NCI-H460 (cell line): ENCODE measurements at regions not wholly inside any gene's neighbourhood (a gene's known extent, or its start where the extent isn't known, plus 50 kb on each side); places are given as distances from the start of the nearest gene placed in this dataset.

Experiments
- DNase-seq: peaks from one replicate; pipeline ENCODE4 v3.0.0-alpha.2; 2016; ENCODE audit warnings: low read depth; ENCODE audit errors: extremely low read depth

GRCh38 chr9:82149501-82149946, 161.0 kb downstream of the SPATA31D1 start:
- DNase-seq, result no peak

DNA sequence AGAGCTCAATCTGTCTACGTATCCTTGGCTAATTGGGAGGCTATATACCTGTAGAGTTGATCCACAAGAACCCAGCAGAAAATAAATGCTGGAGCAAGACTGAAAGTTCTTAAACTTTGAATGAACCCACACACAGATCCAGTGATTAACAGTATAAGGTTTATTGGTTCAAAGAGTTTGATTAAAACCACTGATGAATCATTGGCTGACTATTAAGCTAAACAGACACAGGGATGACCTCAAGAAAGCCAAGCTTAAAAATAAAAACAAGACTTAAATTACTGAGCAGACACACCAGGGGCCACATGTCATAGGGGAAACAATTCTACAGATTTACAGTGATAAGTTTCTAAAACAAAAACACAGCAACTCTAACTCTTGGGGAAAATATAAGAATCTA, 163.6 kb downstream of the SPATA31D1 start:
- no peak for DNase-seq

- no peak for DNase-seq
These were observed 164.5 kb downstream of the SPATA31D1 start for GRCh38 chr9:82153032-82153431.

DNA sequence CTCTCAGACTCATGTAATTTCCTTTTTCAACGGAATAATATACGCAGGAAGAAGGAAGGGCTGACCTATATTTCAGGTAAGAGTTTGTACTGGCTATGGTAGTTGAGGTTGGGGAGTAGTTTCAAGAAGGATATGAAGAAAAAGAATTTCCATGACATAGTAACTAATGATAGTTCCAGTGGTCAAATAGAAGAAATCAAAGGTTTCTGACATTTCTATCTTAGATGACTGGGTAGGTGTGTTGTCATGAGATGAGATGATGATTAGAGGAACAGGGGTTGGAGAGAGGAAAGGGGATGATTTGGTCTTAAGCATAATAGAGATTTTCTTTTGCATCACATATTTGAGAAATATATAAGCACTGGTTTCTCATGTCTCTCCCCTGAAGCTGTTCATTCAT, 166.0 kb downstream of the SPATA31D1 start:
- no peak for DNase-seq

GRCh38 chr9:82161876-82162275, 173.3 kb downstream of the SPATA31D1 start:
- no peak for DNase-seq

DNA sequence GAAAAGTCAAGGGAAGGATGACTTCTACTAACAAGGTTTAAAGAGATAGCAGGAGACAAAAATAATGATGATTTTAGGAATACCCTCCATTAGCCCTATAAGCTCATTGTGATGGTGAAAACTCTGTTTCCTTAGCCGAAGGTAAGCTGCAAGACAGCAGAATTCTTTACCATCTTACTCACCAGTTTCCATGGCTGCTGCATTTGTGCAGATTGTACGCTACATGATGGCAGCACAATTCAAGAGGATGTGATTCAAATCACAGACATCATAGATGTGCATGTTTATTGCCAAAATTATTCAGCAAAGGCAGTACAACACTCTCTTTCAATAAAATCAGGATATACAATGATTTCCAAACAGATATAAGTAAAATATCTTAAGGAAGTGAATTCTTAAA, 175.6 kb downstream of the SPATA31D1 start:
- no peak for DNase-seq

GRCh38 chr9:82167296-82167695, 178.7 kb downstream of the SPATA31D1 start:
- no peak for DNase-seq

DNA sequence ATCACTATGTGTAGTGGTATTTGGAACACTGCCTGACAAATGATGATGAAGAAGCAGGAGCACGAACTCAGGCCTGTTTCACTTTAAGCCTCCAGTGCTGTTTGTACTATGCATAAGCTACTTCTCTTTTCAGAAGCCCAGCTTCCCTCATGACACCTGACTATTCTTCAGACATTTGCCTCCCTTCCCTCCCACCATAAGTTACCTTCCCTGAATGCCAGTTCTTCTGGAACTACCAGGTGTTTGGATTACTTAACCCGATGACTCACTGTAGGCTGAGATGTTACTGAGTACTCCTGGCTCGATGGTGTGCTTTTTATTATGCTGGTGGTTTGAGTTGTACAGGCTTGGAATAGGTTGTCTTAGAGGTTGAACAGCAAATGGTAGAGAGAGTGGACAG, 180.0 kb downstream of the SPATA31D1 start:
- DNase-seq, result no peak

DNA sequence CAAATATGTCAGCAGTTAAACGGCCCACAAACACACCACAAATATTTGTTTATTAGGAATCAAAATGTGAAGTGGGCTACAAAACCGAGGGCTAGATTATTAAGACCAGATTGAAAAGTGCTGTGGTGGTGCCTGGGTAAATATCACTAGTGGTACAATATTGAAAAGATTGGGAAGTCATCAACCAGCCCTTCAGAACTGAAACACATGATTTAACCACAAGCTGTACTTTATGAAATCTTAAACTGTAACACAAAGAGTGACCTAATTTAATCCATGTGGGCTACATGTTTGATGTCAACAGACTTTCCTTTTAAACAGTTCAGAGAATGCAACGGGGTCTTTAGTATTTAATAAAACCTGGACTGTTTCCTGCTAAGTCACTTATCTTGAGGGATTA, 182.3 kb downstream of the SPATA31D1 start:
- DNase-seq, result no peak

DNA sequence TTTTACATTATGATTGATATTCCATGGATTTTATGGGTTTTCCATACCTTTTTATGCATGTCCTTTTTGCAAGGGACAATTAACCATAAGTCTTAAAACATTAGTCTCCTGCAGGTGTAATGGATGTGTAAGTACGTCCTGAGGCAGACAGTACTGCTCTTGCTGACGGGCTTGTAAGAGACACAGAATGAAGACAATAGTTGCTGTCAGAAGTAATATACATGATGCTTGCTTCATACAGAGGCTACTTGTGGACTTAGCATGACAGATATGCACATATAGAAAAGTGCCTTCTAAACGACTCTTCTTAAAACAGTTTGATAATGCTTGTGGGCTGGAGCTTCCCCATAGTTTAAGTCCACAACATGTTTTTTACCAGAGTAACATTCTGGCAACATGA, 182.7 kb downstream of the SPATA31D1 start:
- no peak for DNase-seq

DNA sequence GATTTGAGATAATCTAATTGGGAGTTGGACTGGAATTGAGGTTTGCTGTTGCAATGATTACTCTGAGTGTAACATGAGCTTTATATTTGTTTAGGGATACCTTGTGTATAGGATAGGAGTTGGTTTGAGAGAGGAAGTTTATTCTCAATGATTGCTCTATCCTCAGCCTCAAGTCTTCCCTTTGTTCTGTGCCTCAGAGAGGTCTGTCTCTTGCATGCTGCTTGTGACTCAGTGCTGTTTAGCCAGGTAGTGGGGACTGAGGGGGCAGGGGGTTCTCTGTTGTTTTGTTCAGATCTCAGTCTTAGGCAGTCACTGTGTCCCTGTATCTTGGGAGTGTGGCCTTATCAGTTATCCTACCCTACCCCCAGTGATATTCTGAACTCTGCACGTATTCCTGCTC, 192.1 kb downstream of the SPATA31D1 start:
- no peak for DNase-seq

DNA sequence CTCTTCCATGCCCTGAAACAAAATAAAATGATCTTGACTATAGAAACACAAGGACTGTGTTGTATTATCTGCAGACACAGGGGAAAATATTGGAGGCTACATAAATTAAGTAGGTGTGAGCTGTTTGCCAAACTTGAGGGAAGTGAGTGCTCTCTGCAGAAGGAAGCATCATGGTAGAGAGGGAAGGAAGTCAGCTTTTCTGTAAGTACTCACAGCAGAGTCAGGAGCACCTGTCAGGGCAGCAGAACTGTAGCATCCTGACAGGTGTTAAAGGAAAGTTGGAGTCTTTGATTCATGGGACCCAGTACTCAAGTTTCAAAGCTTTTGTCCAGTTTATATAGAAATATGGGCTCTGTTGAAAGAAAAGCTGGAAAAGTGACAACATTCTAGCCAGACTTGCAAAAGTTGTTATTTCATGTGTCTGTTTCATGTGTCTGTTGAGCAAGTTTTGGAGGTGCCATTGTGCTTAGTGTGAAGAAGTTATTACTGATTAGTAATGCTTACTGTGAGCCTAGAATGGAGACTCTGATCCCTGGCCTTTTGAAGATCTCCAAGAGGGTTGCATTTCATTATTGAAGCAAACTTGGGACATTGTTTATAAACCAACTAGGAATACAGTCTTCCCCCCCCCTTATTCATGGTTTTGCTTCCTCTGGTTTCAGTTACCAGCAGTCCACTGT, 194.7 kb downstream of the SPATA31D1 start:
- no peak for DNase-seq

DNA sequence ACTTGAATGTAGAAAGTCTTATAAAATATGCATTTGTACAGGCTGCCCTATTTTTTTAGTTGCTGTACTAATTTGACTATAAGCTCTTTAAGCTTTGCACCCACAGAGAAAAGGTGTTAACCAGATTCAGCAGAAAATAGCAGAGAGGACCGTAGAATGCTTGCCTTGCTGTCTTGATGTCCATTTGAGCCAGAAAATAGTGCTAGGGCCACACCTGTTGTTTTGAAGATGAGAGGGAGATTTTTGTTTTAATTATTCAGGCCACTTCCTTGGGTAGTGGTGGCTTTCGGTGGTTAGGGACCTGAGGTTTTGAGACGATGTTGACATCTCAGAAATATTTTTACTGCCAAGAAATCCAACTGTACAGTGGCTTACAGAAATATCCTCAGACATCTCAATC, 196.0 kb downstream of the SPATA31D1 start:
- DNase-seq, result no peak

DNA sequence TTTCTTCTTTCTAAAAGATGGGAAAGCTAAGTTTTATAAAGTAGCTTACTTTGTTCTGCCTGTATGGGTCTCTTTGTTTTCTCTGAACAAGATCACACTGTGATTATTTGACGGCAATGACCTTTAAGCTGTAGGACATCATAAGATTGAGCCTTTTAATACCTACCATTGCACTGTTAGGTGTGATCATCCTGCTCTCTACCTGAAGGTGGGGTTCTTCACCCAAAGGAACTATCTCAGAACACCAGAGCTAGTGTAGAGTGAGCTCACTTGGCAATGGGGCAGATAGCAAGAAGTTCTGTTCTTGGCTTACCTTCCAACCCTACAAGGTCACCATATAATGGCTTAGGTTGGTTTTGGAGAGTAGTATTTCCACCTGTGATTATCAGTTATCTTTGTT, 200.2 kb downstream of the SPATA31D1 start:
- DNase-seq, result no peak

DNA sequence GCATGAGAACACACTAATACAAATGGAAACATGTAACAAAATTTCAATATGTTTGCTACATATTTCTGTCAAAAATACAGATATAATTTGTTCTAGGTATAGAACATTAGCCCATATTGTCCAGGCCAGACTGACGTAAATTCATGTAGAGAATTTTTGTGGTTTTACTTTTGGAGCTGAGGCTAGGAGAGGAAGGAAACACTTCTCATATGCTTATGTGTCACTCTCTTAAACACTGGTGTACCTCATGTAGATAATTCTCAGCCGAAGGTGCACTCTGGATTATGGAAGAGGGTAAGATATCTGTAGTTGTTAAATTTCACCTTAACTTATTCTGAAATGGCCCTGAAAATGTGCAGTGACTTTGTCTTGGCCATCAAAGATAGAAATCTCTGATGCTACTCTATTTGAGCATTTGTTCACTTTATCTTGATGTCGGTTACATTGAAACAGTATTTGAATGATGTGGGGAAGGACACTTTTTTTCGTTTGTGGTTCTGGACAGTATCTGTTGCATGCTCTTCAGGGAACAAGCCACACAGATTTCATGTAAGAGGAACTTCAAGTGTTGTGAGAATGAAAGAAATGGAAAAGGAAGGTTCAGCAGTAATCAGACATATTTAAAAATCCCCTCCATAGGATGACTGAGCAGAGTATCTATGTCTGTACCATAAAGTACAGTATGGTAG, 202.7 kb downstream of the SPATA31D1 start:
- no peak for DNase-seq

DNA sequence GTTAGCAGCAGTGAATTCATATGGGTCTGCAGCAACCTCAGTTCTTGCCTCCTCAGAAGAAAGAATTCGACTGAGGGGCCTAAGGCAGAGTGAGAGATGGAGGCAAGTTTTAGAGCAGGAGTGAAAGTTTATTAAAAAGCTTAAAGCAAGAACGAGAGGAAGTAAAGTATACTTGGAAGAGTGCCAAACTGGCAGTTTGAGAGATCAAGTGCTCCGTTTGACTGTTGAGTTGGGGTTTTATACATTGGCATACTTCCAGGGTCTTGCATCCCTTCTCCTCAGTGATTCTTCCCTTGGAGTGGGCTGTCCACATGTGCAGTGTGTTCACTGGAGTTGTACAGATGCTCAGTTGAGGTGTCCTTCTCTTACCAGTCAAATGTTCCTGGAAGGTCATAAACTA, 203.6 kb downstream of the SPATA31D1 start:
- DNase-seq, result no peak

DNA sequence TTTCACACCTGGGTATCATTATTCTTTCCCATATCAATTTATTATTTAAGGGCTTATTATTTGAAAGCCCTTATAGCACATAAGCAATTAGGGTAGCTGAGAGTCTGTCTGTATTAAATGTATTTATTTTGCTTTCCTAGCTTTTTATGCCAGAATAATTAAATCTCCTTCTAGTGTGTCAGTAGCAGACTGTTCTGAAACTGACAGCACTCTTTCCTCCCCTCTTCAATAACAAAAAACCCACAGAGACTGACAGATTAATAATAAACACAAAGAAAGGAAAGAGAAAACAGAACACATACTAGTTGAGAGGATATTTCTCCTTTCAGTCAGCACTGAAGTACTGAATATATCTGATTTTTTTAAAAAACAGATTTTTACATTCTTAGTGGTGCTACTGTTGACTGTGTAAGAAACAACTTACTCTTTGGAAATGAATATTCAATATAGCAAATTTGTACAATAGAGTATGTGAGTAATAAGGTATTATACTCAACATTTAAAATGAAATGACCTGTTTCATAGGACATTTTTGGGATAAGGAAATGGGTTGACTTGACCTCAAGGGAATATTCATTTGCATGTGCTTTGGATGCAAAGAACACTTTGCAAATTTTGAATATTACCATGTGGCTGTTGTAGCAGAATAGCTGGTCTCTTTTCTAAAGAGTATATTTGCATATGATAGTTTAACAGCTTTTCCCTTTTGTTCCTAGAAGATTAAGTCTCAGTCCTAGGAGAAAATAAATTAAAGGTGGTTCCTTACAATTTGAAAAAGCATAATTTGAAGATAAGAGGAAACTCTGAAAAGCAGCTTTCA, 208.3 kb downstream of the SPATA31D1 start:
- DNase-seq, result no peak

- no peak for DNase-seq
These were observed 212.6 kb downstream of the SPATA31D1 start for GRCh38 chr9:82201196-82201595.

DNA sequence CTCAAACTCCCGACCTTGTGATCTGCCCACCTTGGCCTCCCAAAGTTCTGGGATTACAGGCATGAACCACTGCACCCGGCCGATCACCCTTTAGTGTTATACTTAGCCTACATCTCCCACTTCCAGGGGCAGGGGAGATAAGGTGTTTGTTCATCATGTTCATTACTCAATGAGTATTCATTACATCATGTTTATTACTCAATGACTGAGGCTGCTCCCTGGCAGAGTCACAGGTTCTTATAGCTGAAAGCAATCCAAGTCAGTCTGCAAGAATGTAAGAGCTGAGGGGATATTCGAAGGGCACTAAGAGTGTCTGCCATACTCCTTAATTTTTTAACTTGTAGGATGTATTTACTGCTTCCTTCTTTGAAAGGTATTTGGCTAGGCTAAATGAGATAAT, 214.2 kb downstream of the SPATA31D1 start:
- DNase-seq, result no peak

DNA sequence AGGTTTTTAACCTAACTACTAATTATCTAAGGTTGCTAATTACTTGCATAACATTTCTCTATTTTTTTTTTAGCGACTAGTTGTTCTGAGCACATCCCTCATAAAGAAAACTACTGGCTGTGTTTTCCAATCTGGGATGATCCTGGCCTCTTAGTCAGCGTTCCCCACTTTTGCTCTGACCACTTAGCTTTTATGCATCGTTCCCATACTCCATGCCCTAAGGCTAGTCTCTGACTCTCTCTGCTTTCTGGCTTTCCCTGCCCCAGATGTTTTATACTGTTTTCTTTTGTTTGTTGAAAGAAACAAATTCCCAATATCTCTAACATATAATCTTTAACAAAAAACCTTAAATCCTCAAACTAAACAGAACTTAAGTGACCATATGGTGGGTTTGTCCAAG, 217.9 kb downstream of the SPATA31D1 start:
- DNase-seq, result no peak

- no peak for DNase-seq
These were observed 218.4 kb downstream of the SPATA31D1 start for GRCh38 chr9:82206946-82207345.
